Brain pericyte (primary cell): ENCODE measurements at regions not wholly inside any gene's neighbourhood (a gene's known extent, or its start where the extent isn't known, plus 50 kb on each side); places are given as distances from the start of the nearest gene placed in this dataset.
"Not testable (repeated sequence)": the region's sequence is repeated elsewhere in the genome, so short reads cannot be mapped to it uniquely, and the experiment has no call there.

ENCODE experiments used
- DNase-seq: peaks from one replicate; pipeline ENCODE4 v3.0.0-alpha.2; 2012; ENCODE audit warnings: low read depth, low spot score

DNA sequence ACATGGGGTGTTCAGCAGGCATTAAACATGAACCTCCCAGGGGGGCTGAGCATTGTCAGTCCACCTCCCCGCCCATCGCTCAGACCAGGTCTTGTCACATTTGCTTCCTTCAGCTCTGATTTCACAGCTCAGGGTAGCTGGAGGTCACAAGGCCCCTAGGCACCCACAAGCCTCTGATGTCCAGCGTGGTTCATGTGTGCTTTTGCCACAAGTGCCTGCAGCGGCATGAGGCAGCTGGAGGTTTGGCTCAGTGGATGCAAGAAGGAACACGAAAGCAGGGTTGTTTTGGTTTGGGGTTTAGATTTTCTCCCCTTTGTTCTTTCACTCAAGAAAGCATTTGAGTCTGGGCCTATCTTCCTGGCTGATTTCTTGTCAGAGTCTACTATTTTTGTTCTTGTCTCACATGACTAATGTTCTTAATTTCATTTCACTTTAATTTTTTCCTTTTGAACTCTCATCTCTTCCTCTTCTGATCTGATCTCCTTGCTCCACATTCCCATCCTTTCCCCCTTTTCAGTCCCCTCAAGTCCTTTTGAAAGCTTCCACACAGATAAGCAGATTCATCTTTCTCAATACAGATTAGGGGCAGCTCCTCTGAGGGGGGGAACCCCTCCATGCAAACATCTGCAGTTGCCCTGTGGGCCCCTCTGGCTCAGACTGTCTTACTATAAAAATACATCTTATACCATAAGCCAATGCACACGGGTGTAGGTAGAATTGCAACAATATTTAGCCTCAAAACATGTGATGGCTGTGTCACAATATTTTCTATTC lies 68.1 kb upstream of the CEP85L start:
- DNase-seq = peak; percentile 40

GRCh38 chr6:118718903-118719302 lies 67.5 kb upstream of the CEP85L start:
- DNase-seq = no peak

DNA sequence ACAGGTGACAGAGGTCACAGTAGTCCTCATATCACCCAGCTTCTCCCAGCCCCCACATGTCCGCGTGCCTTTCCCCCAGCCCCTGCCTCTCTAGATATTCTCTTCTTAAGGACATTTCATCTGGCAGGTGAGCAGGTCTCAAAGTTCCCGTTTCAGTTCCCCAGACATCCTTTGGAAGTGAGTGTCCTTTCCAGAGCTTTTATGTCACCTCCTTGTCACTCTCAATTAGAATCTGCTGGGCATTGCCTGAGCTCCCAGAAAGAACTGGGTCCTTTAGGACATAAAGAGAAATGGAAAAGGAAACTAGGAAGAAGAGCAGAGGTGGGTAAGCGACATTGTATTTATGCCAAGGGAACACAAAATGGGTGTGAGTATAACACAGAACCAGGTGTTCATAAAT lies 66.9 kb upstream of the CEP85L start:
- no peak for DNase-seq

- DNase-seq = no peak
Measured at GRCh38 chr6:118717106-118717505, 65.7 kb upstream of the CEP85L start.

DNA sequence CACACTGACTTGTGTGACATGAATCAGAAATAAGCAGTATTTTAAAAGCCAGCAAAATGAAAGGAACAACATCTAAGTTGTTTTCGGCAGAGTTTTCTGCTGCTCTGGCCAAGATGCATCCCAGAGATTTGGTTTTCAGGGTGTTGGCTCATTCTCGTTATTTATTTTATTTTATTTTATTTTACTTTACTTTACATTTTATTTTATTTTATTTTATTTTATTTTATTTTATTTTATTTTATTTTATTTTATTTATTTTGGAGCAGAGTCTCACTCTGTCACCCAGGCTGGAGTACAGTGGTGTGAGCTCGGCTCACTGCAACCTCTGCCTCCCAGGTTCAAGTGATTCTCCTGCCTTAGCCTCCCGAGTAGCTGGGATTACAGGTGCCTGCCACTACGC lies 64.5 kb upstream of the CEP85L start:
- DNase-seq = not testable (repeated sequence)

DNA sequence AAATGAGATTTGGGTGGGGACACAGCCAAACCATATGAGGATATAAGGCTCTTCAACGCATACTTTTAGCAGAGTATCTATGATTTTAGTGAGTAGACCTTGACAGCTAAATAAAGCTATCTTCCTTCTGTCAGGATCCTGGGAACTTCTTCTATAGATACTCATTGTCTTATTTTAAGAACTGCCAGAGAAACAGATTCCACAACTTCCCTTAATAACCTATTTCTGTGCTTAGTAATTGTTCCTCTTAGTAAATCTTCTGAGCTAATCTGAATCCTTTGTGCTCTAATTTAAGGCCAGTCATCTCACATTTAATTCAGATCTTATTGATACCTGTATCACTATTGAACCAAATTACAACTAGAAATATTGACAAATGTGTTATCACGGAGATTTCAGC lies 64.0 kb upstream of the CEP85L start:
- no peak for DNase-seq

DNA sequence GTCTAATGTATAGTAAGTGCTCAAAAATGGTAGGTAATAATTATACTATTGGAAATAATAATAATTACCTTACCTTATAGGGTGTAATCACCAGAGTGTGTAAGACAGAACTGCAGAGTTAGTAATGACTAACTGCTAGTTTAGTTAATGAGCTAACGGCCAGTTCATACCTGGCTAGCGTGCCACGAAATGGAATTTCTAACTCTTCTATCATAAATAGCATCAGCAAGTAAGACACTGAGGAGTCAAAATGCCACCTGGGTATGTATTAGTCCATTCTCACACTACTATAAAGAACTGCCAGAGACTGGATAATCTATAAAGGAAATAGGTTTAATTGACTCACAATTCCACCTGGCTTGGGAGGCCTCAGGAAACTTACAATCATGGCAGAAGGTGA lies 63.4 kb upstream of the CEP85L start:
- DNase-seq = no peak

DNA sequence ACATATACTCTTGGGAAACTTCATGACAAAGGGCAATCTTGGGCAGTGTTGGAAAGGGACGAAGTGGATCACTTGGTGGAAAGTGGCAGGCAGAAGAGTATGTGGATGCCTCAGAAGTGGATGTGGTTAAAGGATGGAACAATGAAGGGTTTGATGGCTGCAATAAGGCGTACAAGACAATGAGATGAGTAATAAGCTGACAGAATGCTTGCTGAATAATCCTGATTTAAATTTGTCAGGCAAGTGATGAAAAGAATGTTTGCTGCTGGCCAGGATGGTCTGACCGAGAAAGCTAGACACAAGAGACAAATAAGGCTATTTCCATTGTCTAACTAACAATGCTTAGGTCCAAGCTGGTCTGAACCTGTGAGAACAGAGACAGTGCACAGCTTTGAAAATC lies 61.6 kb upstream of the CEP85L start:
- DNase-seq = no peak

DNA sequence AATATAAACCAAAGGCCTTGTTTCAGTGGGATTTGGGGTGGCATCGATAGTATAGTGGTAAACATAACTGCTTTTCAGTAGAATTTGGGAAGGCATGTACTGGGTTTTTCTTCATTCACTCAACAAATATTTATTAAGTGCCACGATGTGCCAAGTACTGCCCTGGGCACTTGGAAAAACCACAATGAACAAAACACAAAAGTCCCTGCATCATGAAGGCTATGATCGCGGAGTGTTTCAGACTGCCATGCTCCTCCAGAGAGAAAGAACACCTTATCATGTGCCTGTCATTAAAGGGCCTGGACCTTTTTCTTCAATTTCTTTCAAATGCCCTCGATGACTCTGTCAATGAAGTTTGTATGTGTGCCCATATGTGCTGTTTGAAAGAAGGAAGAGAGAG lies 59.2 kb upstream of the CEP85L start:
- DNase-seq = no peak

DNA sequence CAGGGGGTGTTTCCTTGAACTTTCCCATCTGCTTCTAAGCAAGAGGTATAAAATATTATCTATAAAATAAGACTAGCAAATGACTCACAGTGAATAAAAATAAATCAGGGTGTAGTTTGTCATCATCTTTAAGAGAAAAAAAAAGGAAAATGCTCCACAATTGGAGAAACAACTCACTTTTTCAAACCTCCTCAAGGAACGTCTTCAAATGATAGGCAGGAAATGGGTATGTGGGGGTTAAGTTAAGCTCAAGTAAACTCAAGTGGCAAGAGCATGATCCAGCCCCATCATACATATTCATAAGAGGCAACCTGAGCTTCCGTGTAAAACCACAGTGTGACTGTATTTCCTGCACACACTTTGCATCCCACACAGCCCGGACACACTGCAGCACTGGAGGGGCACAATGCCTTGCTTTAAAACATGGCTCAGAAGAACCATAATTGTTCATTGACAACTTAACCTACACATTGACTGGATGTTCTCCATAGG lies 58.5 kb upstream of the CEP85L start:
- DNase-seq = peak; percentile 3

DNA sequence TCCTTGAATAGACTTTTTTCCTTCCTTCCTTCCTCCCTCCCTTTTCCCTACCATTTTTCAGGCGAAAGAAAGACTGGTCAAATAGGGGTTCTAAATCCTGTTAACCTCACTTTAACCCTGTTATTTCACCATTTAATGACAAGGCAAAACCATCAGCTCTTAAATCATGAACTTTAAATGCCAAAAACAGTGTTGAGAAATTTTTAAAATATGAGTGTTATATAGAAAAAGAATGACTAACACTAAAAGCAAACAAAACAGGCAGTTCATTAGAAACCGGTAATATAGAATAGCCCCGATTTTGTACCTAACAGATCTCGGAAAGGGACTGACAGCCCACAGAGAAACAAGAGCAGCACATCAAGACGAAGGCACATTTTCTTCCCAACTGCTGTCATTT lies 57.4 kb upstream of the CEP85L start:
- no peak for DNase-seq

- no peak for DNase-seq
Measured at GRCh38 chr6:118708055-118708454, 56.7 kb upstream of the CEP85L start.

DNA sequence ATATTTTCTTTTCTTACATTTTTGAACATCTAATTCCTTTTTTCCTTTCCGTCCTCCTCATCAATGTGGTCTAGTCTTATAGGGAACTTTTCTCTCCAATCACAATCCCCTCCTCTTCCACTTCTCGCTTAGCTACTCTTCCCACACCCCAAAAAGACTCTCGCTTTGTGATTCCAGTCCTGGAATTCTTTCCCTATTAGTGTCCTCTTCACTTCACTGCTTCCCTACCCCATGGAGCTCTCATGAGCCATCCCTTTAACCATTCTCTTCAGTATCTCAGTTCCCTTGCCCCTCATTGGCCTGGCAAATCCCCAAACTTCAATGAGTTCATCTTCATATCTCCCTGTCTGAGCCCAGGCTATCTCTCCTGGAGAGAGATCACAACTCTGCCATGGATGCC lies 55.3 kb upstream of the CEP85L start:
- DNase-seq = no peak

DNA sequence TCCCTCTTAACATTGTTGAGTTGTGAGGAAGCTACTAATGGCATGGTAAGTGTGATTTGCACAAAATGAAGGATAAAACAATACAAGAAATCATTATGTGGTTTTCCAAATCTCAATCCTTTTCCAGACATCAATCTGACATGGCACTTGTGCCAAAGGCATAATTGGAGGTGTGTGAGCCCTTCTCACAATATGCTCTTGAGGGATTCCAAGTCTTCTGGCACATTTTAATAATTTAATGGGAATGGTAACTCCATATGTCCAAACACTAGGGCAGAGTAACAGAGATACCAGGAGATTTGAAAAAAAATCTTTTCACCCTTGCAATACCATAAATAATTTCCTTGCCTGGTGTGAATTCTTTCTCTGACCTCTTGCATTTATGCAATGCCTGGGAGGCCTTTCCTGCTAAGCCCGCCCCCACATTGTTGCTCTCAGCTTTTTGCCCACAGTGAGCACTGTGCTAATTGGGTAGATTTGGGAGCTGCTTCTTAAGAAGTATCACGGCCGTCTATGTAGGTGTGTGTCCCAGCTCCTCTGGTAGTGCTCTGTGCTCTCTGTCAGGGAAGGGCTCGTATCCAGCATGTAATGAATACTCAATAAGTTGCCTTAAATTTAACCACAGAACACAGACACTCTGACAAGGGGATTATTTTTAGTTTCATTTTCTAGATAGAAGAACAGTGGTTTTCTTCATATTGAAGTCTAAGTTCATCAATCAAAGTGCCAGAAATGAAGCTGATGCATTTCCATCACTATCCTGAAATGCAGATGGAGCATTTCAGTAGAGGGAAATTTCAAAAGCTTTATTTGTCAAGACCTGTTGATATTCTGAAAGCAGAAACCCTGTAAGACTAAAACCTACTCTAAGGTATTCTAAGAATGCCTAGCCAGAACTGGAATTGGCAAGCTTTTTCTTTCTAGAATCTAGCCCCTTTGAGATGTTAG lies 54.4 kb upstream of the CEP85L start:
- DNase-seq = no peak

DNA sequence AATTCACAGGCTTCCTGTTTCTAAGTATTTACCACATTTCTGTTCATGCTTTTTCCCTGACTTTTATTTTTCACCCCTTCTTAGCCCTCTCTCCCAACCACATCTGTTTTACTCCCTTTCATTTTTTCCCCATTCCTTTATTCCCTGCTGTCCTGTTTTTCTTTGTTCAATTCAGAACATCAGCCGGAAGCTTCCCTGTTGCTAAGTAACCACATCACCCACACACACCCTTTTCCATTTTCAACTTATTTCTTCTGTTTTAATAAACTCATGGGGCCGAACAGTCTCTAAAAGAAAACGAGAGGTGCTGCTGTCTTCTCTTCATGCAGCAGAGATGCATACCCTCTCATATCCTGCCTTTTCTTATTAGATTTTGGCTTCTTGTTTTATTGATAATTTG lies 53.5 kb upstream of the CEP85L start:
- no peak for DNase-seq

DNA sequence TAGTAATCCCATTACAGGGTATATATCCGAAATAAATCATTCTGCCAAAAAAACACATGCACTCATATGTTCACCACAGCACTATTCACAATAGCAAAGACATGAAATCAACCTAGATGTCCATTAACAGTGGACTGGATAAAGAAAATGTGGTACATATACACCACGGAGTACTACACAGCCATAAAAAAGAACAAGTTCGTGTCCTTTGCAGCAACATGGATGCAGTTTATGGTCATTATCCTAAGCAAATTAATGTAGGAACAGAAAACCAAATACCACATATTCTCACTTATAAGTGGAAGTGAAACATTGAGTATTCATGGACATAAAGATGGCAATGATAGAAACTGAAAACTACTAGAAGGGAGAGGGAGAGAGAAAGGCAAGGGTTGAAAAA lies 49.9 kb upstream of the CEP85L start:
- not testable (repeated sequence) for DNase-seq
